ENCODE measurements at regions not wholly inside any gene's neighbourhood (a gene's known extent, or its start where the extent isn't known, plus 50 kb on each side); places are given as distances from the start of the nearest gene placed in this dataset.

DNA sequence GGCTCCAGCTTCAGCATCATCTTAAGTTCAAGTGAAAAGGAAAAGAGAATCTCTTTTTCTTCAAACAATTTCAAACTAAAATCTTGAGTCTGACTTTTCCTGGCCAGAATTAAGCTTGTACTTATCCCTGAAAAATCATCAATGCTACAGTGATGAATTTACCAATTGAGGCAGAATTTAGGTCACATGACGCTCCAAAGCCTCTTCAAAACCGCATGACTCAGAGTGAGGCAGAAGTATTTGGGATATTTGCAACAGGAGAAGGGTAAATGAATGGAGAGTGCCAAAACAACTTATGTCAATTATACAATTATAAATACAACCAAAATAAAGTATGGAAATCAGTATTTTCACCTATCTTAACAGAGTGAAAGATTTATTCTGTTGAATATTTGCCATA, 515.5 kb downstream of the COL12A1 start:
- DNase-seq = no peak

GRCh38 chr6:74689601-74690000, 516.3 kb downstream of the COL12A1 start:
- peak; percentile 77 for DNase-seq

DNA sequence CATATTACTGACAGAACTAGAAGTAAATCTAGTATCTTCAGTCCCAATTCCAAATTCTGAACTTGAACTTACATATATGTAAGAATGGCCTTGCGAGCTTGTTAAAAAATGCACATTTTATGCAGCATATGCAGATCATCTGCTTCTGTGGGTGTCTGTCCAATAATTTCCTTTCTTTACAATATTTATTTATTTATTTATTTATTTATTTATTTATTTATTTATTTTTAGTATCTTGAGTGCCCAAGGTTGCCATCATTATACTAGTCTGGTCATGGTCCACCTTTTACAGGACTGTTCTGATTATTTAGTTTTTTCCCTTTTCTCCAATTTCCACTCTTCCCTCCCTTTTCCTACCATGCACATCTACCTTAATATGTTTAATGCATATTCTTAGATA, 528.4 kb downstream of the COL12A1 start:
- no peak for DNase-seq

DNA sequence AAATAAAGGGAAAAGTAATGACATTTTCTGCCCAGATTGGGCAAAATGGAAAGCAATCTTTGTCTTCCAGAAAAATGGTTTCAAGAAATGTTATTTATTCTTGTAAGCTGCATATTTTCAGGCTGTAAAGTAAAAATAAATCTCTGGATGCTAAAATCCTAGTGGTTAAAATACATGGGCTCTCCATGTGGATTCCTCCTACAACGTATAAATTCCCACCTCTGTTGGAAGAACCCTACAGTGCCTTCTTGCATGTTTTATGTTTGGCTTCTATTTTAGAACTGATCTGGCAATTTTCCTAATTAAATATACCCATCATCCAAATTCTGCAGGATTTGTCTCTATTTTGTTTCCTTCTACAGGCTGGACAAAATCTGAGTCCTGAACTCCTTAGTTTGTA, 528.9 kb downstream of the COL12A1 start:
- no peak for DNase-seq

DNA sequence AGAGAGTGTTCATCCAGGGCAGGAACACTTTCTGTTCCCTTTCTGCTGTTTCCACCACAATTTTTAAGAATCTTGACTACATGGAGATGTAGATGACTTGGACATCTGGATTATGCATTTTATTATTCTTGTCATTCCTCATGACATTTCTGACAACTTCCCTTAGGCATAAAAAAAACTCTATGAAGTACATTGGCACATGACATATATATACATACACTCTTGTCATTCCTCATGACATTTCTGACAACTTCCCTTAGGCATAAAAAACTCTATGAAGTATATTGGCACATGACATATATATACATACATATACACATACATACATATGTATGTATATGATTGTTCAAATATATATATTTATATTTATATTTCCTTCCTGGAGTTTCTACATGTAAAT, 531.5 kb downstream of the COL12A1 start:
- no peak for DNase-seq

- peak; percentile 61 for DNase-seq
These were observed 534.3 kb downstream of the COL12A1 start for GRCh38 chr6:74671558-74672025.

DNA sequence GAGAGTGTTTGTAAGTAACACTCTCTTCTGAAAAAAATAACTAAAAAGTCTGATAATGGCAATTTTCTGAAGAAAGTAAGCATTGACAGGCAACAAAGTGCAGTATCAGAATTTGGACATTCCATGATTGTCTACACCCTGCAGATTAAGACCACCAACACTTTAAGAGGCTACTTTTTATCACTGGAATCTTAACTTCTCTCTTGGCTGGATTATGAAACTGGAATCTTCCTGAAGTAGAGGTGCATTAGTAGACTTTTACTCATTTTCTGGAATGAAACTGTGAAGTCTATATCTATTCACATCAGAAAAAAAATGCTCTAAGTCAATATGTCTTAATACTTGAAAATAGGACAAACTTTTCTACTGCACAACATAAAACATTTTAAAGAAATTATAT, 547.5 kb downstream of the COL12A1 start:
- DNase-seq = no peak

DNA sequence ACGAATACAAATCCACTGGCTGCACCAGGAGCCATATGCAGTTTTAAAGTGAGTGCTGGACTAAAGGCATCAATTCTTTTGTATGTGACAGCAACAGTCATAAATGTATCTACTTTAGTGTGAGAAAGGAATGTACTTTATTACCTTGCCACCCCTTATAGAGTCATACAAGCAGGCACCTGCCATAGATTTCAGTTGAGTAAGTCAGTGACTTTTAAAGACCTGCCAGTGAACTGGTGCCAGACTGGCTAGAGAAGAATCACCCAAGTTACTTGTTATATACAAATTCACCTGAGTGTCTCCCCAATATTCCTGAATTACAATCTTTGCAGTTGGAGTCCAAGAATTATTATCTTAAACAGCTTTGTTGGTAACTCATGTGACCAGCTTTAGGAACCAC, 547.9 kb downstream of the COL12A1 start:
- no peak for DNase-seq

DNA sequence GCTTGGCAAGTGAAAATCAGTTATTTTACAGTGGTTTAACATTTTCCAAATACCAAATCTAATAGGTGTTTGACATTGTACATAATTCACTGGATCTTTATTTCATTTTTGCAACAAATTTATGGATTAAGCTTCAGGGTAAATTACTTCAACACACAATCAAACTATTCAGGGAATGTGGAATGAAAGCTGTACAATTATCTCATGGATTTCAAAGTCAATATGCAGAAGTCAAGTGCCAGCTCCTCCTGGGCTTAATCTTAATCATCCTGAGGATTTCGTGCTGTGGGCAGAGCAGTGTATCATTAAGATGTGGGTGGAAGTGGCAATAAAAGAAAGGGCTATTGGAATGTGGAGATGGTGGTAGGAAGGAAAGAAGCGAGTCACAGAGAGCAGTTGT, 548.8 kb downstream of the COL12A1 start:
- no peak for DNase-seq

GRCh38 chr6:74656453-74656852, 549.4 kb downstream of the COL12A1 start:
- no peak for DNase-seq

GRCh38 chr6:74654296-74654695, 551.6 kb downstream of the COL12A1 start:
- DNase-seq = no peak

DNA sequence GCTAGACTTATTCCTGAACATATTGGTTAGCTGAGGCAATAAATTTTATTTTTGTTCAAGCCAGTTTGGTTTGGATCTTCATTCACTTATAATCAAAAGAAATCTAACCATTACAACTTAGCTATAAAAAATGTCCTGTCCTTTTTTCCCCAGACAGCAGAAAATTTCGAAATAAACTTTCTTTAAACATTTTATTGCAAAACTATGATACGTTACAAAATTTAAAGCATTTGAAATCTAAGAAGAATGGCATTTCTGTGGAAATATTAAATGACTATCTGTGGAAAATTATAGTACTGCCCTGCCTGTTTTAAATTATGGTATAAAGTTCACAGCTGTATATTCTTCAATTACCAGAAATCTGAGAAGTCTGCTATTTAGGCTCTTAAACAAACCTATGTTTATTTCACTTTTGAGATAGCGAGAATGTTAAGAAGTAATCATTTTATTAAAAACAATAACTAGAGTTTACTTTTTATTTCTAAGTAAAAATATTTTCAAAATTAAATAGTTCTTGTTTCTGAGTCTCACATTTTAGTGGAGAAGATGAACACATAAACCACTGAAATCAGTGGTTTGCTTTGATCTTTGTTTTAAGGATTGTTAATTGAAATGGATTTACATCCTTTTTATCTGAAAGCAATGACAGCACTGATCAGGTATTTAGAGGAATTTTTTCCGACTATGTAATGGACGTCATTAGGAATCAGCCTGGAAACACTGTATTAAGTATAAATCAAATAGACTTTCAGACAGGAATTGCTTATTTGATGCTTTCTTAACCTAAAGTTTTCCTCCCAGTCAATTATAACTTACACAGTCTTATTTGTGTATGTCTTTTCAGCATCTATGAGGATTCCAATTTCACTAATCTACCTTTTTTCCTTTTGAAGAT, 553.7 kb downstream of the COL12A1 start:
- DNase-seq = no peak

DNA sequence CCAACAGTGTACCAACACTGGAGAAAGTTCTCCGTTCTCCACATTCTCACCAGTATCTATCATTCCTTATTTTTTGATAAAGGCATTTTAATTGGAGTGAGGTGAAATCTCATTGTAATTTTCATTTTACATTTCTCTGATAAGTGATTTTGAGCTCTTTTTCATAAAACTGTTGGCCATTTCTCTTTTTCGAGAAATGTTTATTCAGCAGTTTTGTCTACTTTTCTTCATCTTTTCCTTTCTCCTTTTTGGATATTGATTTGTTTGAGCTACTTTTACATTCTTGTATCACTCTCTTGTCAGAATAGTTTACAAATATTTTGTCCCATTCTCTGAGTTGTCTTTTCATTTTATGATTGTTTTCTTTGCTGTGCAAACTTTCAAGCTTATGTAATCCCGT, 555.2 kb downstream of the COL12A1 start:
- no peak for DNase-seq

DNA sequence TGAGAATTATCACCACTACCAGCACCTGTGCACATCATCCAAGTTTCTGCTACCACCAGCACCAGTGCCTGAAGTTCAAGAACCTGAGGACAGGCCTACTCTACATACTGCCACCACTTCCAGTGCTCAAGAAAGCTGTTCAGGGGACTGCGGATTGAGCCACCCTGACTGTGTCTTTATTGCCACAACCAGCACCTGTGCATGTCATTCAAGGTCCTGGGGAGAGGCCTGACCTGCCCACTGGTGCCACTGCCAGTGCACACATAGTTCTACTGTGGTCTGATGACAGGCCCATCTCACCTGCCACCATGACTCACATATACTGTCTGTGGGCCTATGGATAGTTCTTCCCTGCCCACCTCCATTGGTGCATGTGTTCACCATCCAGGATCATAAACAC, 559.4 kb downstream of the COL12A1 start:
- DNase-seq = no peak

DNA sequence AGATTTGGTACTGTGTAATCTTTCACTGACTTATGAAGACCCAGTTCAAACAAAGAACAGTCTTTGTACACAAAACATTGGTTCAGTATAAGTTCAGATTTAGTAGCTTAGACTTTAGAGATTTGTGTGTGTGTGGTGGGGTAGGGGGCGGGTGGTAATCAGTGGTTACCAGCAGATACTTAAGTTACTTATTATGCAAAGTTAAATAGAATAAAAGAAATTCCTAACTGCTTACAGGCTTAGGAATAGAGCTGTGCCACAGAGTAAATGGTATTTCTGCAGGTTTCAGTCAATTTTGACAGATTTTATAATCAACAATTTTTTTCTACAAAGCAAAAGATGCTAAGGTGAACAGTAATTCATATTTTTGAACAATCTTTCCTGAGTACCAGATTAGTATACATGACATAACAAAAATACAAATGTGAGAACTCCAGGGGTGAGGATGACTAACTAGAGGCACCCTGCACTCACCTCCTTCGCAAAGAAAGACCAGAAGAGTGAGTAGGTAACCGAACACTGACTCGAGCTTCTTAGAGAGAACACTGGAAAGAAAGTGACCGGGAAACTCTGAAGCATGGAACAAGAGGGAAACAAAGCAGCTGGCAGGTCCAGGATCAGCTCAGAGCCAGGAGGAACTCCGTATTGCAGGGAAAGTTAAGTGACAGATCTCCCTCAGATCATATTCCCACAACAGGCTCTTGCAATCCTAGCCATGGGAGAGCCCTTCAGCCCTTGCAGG, 560.6 kb downstream of the COL12A1 start:
- DNase-seq = no peak

DNA sequence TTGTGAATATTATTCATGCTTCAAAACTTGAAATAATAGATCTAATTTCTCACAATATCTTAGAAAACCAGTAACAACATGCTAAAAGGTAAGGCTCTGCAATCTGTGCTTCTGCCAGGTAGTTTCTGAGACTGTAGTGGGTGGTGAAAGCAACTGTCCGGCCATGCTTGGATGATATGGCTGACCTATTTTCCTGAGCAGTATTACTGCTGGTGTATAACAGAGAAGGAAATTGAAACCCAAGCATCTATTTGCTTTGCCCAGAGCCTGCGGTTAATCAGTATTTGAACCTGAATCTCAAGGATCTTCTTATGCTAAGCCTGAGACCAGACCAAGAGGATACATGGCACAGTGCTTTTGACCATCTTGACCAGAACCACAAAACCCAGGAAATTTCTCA, 563.8 kb downstream of the COL12A1 start:
- no peak for DNase-seq

DNA sequence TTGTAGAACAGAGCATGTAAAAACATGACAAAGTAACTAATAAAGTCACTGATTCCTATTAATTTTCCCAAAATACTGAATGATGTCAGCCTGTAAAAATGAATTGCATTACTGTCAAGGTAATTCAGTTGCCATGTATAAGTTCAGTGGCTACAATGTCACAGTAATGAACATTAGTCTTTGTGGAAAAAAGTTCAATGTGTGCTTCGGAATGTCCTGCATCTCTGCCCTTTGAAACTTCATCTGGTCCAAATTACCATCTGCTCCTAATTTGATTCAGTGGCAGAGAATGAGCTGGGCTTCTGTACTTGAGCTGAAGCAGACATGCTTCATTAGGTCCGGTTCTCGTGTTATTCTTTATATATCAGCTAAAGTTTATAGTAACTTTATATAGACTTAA, 567.4 kb downstream of the COL12A1 start:
- no peak for DNase-seq

- no peak for DNase-seq
These were observed 573.5 kb downstream of the COL12A1 start for GRCh38 chr6:74632196-74632875.

DNA sequence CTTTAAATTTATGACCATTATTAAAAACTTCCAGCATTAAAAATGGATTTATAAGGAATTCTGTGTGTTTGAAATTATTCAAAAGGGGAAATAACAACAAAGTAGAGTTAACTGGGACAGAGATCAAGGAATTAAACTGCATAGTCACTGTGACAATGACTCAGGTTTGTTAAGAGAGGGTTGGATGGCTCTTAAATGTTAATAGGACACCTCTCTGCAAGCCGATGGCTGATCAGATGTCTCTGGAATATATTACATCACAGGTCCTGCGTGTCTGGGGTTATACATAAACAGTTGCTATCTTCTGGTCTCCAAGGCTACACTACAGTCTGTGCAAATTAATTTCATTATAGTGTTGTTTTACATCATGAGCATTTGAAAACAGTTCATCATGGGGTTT, 574.3 kb downstream of the COL12A1 start:
- DNase-seq = no peak

DNA sequence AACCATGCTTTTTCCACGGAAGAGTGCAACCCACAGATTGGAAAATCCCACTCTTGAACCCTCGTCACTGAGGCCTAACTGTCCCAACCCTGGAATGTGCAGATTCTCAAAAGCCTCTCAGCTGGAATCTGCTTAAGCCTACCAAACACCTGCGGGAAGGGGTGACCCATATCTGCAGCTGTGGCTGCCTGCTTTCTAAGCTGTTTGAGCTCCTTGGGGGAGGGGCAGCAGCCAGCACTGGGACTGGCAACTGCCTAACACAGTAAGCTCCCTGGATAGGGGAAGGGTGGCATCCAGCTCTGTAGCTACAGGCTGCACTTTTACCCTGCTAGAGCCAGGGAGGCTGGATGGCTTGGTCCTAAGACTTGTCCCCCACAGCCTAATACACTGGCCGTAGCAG, 579.6 kb downstream of the COL12A1 start:
- DNase-seq = no peak

- no peak for DNase-seq
These were observed 582.8 kb downstream of the COL12A1 start for GRCh38 chr6:74623027-74623426.

GRCh38 chr6:74611220-74611619, 594.6 kb downstream of the COL12A1 start:
- no peak for DNase-seq

GRCh38 chr6:74610352-74610751, 595.5 kb downstream of the COL12A1 start:
- DNase-seq = no peak

GRCh38 chr6:74609871-74610270, 596.0 kb downstream of the COL12A1 start:
- DNase-seq = no peak
